Brain microvascular endothelial cell (primary cell): ENCODE measurements at regions not wholly inside any gene's neighbourhood (a gene's known extent, or its start where the extent isn't known, plus 50 kb on each side); places are given as distances from the start of the nearest gene placed in this dataset.

Experiments used
- DNase-seq: peaks from one replicate; pipeline ENCODE4 v3.0.0-alpha.2; 2020
- H3K27ac ChIP-seq: fragments of 250-450 bp; sonication (Bioruptor Pico); 2 replicates; pipeline ENCODE4 v1.5.1; 2020; ENCODE audit warnings: mild to moderate bottlenecking, moderate library complexity
- H3K27me3 ChIP-seq: fragments of 250-450 bp; sonication (Bioruptor Pico); replicated peaks from 2 replicates; pipeline ENCODE4 v1.5.1; 2020; ENCODE audit warnings: mild to moderate bottlenecking
- H3K36me3 ChIP-seq: fragments of 250-450 bp; sonication (Bioruptor Pico); replicated peaks from 2 replicates; pipeline ENCODE4 v1.5.1; 2020; ENCODE audit warnings: mild to moderate bottlenecking
- H3K4me3 ChIP-seq: 2 replicates; pipeline ENCODE4 v1.5.1; 2011; ENCODE audit warnings: low read depth, mild to moderate bottlenecking, control low read depth, low read length, moderate library complexity
- in situ Hi-C: cut with HindIII; loops from 2 replicates; pipeline ENCODE4 v1.10.0; 2017; ENCODE audit warnings: low sequenced_read_pairs, low pct_ligation_motif_present
- TF ChIP-seq, protein P1 (sequence below): IDR thresholded peaks from 2 replicates; pipeline ENCODE4 v1.5.1; 2011; ENCODE audit warnings: low read depth, mild to moderate bottlenecking, moderate library complexity, low read length, control low read depth, inconsistent platforms; ENCODE audit errors: missing control alignments

DNA sequence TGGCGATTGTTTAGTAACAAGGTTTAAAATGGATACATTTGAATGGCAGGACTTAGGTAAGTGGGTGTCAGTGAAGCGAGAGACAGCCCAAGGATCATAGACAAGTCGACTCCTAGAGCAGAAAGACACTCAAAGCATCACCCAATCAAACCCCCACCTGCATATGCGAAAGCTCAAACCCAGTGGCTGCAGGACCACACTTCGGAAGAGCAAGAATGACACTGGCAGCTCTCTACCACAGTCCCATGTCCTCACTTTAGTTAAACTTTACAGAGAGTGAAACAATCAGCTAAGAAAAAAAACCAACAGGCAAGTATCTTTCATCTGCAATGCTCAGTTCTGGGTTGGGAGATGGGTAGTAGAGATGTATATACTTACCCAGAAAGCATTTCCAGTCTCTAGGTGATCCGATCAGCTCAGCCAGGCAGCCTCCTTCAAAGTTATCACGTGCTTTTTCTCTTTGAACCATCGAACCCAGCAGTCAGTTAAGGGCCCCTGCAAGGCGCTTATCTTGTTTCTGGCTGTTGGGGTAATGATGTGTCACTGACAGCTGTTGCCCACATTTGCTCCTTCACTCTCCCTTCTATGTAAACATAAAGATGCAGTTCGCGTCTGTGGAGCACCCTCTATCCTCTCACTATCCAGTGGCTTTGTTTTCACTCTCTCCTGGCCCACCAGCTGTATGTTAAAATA lies 357.5 kb upstream of the ID2 start:
- in situ Hi-C loops, result no loop called here
- TF ChIP-seq, protein P1, sequence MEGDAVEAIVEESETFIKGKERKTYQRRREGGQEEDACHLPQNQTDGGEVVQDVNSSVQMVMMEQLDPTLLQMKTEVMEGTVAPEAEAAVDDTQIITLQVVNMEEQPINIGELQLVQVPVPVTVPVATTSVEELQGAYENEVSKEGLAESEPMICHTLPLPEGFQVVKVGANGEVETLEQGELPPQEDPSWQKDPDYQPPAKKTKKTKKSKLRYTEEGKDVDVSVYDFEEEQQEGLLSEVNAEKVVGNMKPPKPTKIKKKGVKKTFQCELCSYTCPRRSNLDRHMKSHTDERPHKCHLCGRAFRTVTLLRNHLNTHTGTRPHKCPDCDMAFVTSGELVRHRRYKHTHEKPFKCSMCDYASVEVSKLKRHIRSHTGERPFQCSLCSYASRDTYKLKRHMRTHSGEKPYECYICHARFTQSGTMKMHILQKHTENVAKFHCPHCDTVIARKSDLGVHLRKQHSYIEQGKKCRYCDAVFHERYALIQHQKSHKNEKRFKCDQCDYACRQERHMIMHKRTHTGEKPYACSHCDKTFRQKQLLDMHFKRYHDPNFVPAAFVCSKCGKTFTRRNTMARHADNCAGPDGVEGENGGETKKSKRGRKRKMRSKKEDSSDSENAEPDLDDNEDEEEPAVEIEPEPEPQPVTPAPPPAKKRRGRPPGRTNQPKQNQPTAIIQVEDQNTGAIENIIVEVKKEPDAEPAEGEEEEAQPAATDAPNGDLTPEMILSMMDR, result no peak
- H3K36me3 ChIP-seq, result no peaks in the 10 kb centered on the region
- no peaks in the 10 kb centered on the region for H3K27me3 ChIP-seq
- H3K4me3 ChIP-seq, result no peak overlapping the region
- no peak for DNase-seq
- no peak overlapping the region for H3K27ac ChIP-seq

DNA sequence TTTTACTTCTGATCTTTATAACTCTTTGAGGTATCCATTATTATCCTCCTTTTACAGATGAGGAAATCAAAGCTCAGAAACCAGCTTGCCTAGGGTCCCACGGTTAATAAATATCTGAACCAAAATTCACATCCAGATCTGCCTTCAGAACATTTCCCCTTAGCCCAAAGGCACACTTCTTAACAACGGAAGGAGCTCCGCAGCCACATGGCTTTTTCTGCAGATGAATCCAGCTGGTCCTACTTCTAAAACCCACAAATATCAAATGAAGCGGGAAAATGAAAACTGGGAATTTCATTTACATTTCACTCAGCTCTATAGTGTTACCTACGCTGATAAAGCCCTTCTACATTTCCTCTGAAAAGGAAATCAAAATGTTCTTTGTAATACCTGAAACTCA lies 357.0 kb upstream of the ID2 start:
- TF ChIP-seq, protein P1, result no peak
- DNase-seq, result no peak
- Histone ChIP-seq H3K36me3 (no peaks in the 10 kb centered on the region), H3K4me3 (no peak overlapping the region), H3K27me3 (no peaks in the 10 kb centered on the region), H3K27ac (no peak overlapping the region)
- in situ Hi-C loops, result no loop called here

DNA sequence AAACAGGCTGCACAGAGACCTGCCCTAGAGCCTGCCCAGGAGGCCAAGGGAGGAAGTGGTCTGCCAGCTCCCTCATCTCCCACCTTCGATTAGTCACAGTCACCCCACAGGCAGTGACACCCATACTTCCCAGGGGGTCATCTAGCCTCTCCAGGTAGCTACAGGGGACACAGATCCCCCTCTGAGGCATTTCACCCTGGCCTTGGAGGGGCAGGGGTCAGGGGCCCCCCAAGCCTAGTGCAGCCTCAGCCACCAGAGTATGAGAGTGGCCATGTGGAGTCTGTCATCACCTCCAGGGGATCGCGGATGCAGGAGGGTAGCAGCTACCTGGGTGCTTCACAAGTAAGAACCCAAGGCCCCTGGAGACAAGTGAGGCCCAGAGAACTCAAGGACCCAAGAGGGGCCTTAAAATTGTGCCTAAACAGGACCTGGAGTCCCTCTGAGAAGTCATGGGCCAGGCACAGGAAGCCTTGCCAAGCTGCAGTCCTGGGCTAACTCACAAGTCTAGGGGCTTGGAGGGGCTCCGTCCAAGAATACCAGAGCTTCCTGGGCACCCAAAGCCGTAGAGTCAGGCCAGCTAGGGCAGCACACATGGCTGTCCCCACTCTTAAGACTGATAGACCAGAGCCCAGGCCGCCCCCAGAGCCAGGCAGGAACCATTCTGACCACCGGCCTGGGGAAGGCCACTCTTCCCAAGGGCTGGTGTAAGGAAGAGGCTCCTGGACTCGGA lies 354.3 kb upstream of the ID2 start:
- H3K27me3 ChIP-seq, result no peaks in the 10 kb centered on the region
- TF ChIP-seq, protein P1, result no peak
- H3K27ac ChIP-seq, result no peak overlapping the region
- H3K36me3 ChIP-seq, result no peaks in the 10 kb centered on the region
- in situ Hi-C loops, result no loop called here
- no peak overlapping the region for H3K4me3 ChIP-seq
- DNase-seq, result no peak

DNA sequence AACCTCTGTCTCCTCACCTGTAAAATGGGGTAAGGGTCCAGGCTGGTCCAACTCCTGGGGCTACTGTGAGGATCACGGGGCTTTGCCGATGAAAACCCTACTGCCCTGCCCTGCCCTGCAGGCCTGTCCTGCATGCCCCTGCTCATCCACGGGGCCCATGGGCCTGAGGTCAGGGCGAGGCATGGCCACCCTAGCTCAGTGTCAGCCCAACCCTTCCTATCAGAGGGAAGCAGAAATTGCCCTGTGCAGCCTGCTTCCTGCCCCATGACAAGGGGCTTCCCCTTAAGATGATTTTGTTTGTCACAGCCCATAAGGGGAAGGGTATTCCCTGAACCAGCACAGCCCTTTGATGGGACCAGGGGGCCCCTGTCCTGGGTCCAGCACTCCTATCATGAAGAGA lies 353.6 kb upstream of the ID2 start:
- Histone ChIP-seq H3K27me3 (no peaks in the 10 kb centered on the region), H3K4me3 (no peak overlapping the region), H3K27ac (no peak overlapping the region), H3K36me3 (no peaks in the 10 kb centered on the region)
- no peak for DNase-seq
- TF ChIP-seq, protein P1, result no peak
- in situ Hi-C loops, result no loop called here

DNA sequence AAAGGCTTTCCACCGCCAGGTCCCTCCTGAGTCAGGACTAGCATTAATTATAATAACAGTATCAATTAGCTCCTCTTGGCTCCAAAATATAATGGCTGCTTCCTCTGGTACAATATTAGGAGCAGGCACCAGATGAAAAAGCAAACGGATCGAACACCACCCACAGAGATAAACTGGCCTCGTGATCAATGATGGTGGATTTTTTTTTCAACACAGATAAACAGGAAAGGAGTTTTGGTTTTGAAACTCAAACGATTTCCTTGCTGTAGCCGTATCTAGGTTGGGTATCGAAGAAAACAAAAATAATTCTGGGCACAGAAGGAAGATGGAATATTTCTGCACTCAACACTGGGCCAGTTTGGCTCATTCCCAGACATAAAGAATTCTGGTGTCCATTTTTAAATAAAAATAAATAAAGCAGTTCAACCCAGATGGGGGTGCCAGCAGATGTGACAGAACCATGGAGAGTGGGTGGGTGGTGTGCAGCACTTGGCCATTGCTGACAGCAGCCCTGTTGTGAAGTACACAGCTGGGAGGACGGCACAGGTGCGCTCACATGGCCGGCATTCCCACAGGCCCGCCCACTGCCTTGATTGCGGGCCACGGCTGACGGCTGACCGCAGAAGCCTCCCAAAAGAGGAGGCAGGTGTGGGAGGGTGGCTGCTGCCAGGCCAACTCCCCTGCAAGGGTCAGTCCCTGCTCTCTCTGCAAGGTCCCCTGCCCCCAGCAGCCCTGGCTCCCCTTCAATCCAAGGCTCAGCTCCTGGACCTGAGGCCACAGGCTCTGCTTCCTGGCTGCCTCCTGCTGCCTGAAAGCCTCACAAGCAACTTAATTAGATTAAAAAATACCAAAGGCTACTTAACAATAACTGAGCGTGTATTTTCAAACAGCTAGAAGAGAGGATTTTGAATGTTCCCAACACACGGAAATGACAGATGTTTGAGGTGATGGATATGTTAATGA lies 351.9 kb upstream of the ID2 start:
- no peak overlapping the region for H3K4me3 ChIP-seq
- no peaks in the 10 kb centered on the region for H3K36me3 ChIP-seq
- TF ChIP-seq, protein P1, result no peak
- no peaks in the 10 kb centered on the region for H3K27me3 ChIP-seq
- in situ Hi-C loops, result no loop called here
- no peak overlapping the region for H3K27ac ChIP-seq
- no peak for DNase-seq
